Lower leg skin (tissue), 4 donors: ENCODE measurements at regions not wholly inside any gene's neighbourhood (a gene's known extent, or its start where the extent isn't known, plus 50 kb on each side); places are given as distances from the start of the nearest gene placed in this dataset.

Source experiments
- DNase-seq, 2 donors: peaks; one replicate each; pipeline ENCODE4 v3.0.0-alpha.2; 2019; ENCODE audit warnings: low spot score in 2 of 2
- H3K4me3 ChIP-seq: fragments of 200-600 bp; sonication (generic); 2 replicates; pipeline ENCODE4 v1.5.1; 2017; ENCODE audit warnings: mild to moderate bottlenecking, low read depth; ENCODE audit not compliant: poor library complexity, severe bottlenecking
- POLR2A ChIP-seq, 2 donors: fragments of 450-650 bp; IDR thresholded peaks; one replicate each; pipeline ENCODE4 v1.6.1; 2016 to 2017; ENCODE audit warnings: antibody characterized with exemption in 2 of 2, mild to moderate bottlenecking in 1 of 2, moderate library complexity in 1 of 2
- WGBS, 2 donors: methylation state at CpG; one replicate each; pipeline ENCODE4 v1.1.5; 2018; 5-methylcytosine and 5-hydroxymethylcytosine counted together
- intact Hi-C: fragments of 100-400 bp; cut with DNase I; formaldehyde crosslinking; loops from one replicate; pipeline ENCODE4 v1.15.0; 2023; ENCODE audit warnings: low total_unique reads
- TF ChIP-seq, protein P1 (sequence below), 3 donors: fragments of 450-650 bp; IDR thresholded peaks; one replicate each; pipeline ENCODE4 v1.5.1; 2016; ENCODE audit warnings: antibody characterized with exemption in 3 of 3, mild to moderate bottlenecking in 3 of 3, moderate library complexity in 2 of 3

DNA sequence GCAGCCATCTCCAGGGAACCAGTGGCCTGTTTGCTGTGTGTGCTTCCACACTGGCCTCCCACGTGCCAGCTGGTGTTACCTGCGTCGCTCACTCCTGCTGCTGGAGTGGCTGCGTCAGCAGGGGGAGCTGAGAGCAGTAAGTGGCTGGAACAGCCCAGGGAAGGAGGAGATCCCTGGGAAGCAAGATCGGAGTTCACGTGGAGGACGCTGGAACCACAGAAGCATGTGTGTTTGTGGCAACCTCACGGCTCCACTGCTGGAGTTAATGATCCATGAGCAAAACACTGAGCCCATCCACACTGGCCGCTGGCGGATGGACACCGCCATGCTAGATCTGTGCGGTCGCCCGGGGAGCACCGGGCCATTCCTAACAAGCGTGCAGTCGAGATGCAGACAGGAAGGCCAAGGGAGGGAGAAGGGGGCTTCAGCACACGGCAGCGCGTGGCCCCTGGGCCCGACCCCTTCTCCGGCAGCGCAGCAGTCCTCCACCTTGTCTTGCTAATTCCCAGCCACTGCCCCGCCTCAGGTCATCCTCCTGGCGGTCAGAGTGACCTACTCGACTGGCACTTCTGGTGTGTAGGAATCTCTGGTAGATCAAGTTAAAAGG, 68.5 kb upstream of the EEPD1 start:
- peak in 1 of 2 donors; percentile 69 for DNase-seq
- WGBS, 2 donors = 80 to 83% methylated on average over 26 of the region's 26 CpGs
- TF ChIP-seq, protein P1, sequence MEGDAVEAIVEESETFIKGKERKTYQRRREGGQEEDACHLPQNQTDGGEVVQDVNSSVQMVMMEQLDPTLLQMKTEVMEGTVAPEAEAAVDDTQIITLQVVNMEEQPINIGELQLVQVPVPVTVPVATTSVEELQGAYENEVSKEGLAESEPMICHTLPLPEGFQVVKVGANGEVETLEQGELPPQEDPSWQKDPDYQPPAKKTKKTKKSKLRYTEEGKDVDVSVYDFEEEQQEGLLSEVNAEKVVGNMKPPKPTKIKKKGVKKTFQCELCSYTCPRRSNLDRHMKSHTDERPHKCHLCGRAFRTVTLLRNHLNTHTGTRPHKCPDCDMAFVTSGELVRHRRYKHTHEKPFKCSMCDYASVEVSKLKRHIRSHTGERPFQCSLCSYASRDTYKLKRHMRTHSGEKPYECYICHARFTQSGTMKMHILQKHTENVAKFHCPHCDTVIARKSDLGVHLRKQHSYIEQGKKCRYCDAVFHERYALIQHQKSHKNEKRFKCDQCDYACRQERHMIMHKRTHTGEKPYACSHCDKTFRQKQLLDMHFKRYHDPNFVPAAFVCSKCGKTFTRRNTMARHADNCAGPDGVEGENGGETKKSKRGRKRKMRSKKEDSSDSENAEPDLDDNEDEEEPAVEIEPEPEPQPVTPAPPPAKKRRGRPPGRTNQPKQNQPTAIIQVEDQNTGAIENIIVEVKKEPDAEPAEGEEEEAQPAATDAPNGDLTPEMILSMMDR (IDR thresholded peaks at IDR 0.05) = no peak
- no peak for TF ChIP-seq POLR2A (IDR thresholded peaks at IDR 0.05)
- intact Hi-C loops = no loop called here
- H3K4me3 ChIP-seq = no peak overlapping the region

DNA sequence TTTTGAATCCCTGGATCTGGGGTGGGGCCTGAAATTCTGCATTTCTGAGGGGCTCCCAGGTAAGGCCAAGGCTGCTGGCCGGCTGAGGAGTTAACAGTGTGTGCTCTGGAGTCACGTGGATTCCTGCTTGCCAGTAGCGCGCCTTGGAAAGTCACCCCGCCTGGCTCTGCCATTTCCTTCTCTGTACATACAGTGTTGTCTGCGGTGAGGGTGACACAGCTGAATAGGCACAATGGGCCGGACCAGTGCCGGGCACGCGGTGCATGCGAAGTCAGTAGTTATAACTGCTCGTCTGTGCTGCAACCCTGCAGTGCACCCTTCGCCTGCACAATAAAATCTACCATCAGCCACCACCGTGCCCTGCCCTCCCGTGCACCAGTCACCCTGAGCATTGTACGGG, 68.0 kb upstream of the EEPD1 start:
- no peak for TF ChIP-seq POLR2A (IDR thresholded peaks at IDR 0.05)
- TF ChIP-seq, protein P1 (IDR thresholded peaks at IDR 0.05) = no peak
- WGBS, 2 donors = 96% methylated on average over 16 of the region's 16 CpGs
- no peak overlapping the region for H3K4me3 ChIP-seq
- DNase-seq = peak in 1 of 2 donors; percentile 78
- intact Hi-C loops = no loop called here

DNA sequence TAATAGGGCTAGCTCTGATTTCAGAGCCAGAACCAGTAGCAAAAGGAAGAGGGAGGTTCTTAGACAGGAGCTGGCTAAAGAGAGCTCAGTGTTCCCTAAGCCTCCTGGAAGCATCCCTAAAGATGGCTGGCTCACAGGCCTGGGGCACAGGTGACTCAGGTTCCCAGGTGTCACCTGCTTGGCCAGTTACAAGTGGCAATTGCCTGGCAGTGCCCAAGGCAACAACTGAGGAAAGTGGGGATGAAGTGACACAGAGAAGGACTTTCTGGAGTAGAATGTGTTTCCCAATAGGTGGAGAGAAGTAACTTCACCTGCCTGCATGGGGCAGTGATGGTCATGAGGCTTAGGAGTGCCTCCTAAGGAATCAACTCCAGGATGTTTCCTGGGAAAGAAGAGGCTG, 66.5 kb upstream of the EEPD1 start:
- H3K4me3 ChIP-seq = no peak overlapping the region
- peak in 1 of 2 donors; percentile 48 for DNase-seq
- TF ChIP-seq, protein P1 (IDR thresholded peaks at IDR 0.05) = no peak
- TF ChIP-seq POLR2A (IDR thresholded peaks at IDR 0.05) = no peak
- intact Hi-C loops = no loop called here

- H3K4me3 ChIP-seq = no peak overlapping the region
- WGBS, 2 donors = 69 to 71% methylated on average over 2 of the region's 2 CpGs
- no peak for TF ChIP-seq POLR2A (IDR thresholded peaks at IDR 0.05)
- TF ChIP-seq, protein P1 (IDR thresholded peaks at IDR 0.05) = no peak
- intact Hi-C loops = no loop called here
- DNase-seq = no peak
Measured at GRCh38 chr7:36088553-36088952, 64.5 kb upstream of the EEPD1 start.

GRCh38 chr7:36088966-36089365, 64.1 kb upstream of the EEPD1 start:
- DNase-seq = peak in 1 of 2 donors; percentile 32
- intact Hi-C loops = no loop called here
- no peak overlapping the region for H3K4me3 ChIP-seq
- WGBS, 2 donors = 21 to 46% methylated on average over 3 of the region's 3 CpGs
- TF ChIP-seq POLR2A (IDR thresholded peaks at IDR 0.05) = no peak
- TF ChIP-seq, protein P1 (IDR thresholded peaks at IDR 0.05) = no peak
